ENCODE measurements at regions not wholly inside any gene's neighbourhood (a gene's known extent, or its start where the extent isn't known, plus 50 kb on each side); places are given as distances from the start of the nearest gene placed in this dataset.

GRCh38 chr2:162928356-162928755 lies 89.8 kb upstream of the KCNH7 start:
- DNase-seq: no peak

GRCh38 chr2:162926907-162927306 lies 88.3 kb upstream of the KCNH7 start:
- no peak for DNase-seq

- DNase-seq: no peak
These were observed 87.9 kb upstream of the KCNH7 start for GRCh38 chr2:162926501-162926900.

DNA sequence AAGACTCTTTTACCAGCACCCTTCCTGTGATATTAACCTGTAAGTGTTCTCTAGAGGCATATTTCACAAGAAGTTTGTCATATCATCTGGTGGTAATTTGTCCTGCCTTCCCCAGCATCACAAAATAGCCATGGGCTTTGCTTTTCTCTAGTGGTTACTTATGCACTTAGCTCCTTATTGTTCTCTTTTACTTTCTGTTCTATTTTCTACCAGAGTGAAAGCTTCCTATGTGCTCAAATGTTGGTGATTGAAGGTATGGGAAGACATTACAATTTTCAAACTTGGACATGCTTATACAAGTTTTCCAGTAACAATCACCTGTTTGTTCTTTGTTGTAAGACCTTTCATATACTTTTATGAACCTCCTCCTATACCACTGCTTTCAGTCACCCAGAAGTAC lies 87.0 kb upstream of the KCNH7 start:
- DNase-seq: no peak

- peak; percentile 20 to 37 for DNase-seq
These were observed 80.5 kb upstream of the KCNH7 start for GRCh38 chr2:162919111-162919510.

GRCh38 chr2:162917626-162918025 lies 79.1 kb upstream of the KCNH7 start:
- no peak for DNase-seq

GRCh38 chr2:162916286-162916801 lies 77.8 kb upstream of the KCNH7 start:
- no peak for DNase-seq

DNA sequence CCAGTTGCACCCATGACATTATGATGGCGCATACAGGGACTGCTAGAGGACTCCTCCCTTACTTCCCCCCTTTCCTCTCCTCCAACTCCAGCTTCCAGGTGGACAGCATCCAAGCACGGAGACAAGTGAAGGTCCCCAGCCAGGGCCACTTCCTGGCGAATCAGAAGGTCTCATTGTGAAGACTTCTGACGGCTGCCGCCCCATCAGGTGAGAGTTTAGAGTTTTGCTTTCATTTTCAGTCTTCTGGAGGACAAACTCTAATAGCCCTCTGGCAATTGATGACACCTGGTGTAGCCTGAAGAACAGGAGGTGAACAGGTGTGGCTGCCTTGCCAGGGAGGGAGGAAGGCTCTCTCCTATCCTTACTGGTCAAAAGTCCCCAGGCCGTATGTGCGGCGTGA lies 77.3 kb upstream of the KCNH7 start:
- DNase-seq: no peak

GRCh38 chr2:162914161-162914560 lies 75.6 kb upstream of the KCNH7 start:
- DNase-seq: no peak

DNA sequence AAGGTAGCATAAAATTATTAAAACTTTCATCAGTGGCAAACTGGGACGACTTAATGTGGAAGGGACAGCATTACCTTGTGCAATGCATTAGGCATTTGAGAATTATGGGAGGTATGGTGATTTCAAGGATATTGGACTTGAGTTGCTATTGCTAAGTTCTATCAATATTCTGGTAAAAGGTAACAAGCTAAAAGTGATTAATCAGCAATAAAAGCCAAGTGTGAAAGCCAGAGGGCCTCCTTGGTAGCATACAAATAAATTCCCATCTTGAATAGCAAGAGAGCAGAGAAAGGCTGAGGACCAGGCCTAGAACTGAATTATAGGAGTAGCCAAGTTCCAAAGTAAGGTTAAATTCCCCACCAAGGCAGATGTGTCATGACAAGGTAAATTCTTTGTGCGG lies 74.2 kb upstream of the KCNH7 start:
- no peak for DNase-seq

GRCh38 chr2:162908567-162908966 lies 70.0 kb upstream of the KCNH7 start:
- no peak for DNase-seq

DNA sequence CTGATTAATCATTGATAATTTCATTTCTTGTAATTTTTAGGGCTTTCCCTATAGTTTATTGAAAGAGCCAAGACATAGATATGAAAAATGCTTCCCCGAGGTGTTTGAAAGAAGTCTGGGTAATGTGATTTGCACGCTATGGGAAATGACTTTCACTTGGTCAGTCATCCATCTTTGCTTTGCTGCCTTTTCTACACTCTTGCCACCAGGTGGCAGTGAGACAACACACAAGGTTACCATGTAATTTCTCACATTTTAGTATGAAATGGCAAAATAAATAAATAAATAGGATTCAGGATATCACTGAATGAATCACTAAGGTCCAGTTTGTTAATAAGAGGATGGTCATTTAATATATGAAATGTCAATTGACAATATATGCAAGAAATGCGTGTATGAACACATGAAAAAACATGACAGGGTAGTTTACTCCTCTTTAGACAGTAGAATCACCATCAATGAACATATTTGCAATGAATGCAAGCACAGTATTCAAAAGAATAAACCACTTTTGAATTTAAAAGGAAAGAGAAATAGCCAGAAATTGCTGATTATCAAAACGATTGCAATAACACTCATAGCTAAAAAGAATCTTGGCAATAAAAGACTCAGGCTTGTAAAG lies 52.2 kb upstream of the KCNH7 start:
- DNase-seq: peak; percentile 34 to 72

- DNase-seq: no peak
These were observed 50.1 kb upstream of the KCNH7 start for GRCh38 chr2:162888652-162889051.
